Astrocyte (in vitro differentiated cells and primary cell): ENCODE measurements at regions not wholly inside any gene's neighbourhood (a gene's known extent, or its start where the extent isn't known, plus 50 kb on each side); places are given as distances from the start of the nearest gene placed in this dataset.

Experiments used
- DNase-seq: peaks from one replicate; pipeline ENCODE4 v3.0.0-alpha.2; 2010; ENCODE audit warnings: low read depth
- FAIRE-seq: peaks from 2 replicates; lab custom pipeline; 2011; peaks lifted over from hg19 to GRCh38; lab: Jason Lieb, UNC
- H2AFZ ChIP-seq: 2 replicates; pipeline ENCODE4 v1.6.0; 2012; ENCODE audit warnings: low read depth, low read length, inconsistent platforms
- H3K27ac ChIP-seq: 2 replicates; pipeline ENCODE4 v1.5.1; 2011; ENCODE audit warnings: low read depth, low read length, inconsistent platforms
- H3K27me3 ChIP-seq: 2 replicates; pipeline ENCODE4 v1.6.0; 2011; ENCODE audit warnings: low read length, inconsistent platforms; ENCODE audit not compliant: insufficient read depth
- H3K36me3 ChIP-seq: 2 replicates; pipeline ENCODE4 v1.5.1; 2011; ENCODE audit warnings: low read length, inconsistent platforms; ENCODE audit not compliant: insufficient read depth
- H3K4me1 ChIP-seq: 2 replicates; pipeline ENCODE4 v1.5.1; 2011; ENCODE audit warnings: low read length, inconsistent platforms; ENCODE audit not compliant: insufficient read depth
- H3K4me2 ChIP-seq: 2 replicates; pipeline ENCODE4 v1.6.0; 2012; ENCODE audit warnings: low read length, inconsistent platforms
- H3K4me3 ChIP-seq: 2 replicates; pipeline ENCODE4 v1.5.1; 2011; ENCODE audit warnings: low read depth, mild to moderate bottlenecking, low read length, inconsistent platforms; ENCODE audit not compliant: insufficient read depth
- H3K79me2 ChIP-seq: 2 replicates; pipeline ENCODE4 v1.6.0; 2012; ENCODE audit warnings: mild to moderate bottlenecking, low read length, inconsistent platforms; ENCODE audit not compliant: insufficient read depth
- H3K9ac ChIP-seq: 2 replicates; pipeline ENCODE4 v1.6.0; 2012; ENCODE audit warnings: mild to moderate bottlenecking, low read length, inconsistent platforms
- H3K9me3 ChIP-seq: 2 replicates; pipeline ENCODE4 v1.5.1; 2012; ENCODE audit warnings: low read depth, mild to moderate bottlenecking, low read length, inconsistent platforms; ENCODE audit not compliant: insufficient read depth
- H4K20me1 ChIP-seq: 2 replicates; pipeline ENCODE4 v1.6.0; 2012; ENCODE audit warnings: low read length, inconsistent platforms; ENCODE audit not compliant: insufficient read depth
- H3K27ac Mint-ChIP-seq: one replicate; pipeline ENCODE4 v1.8.0; 2021; ENCODE audit warnings: mild to moderate bottlenecking, mixed read lengths; ENCODE audit not compliant: unreplicated experiment
- H3K27me3 Mint-ChIP-seq: one replicate; pipeline ENCODE4 v1.8.0; 2021; ENCODE audit warnings: low read depth, mixed read lengths; ENCODE audit not compliant: unreplicated experiment
- H3K36me3 Mint-ChIP-seq: one replicate; pipeline ENCODE4 v1.8.0; 2021; ENCODE audit warnings: low read depth, mixed read lengths; ENCODE audit not compliant: unreplicated experiment
- H3K4me1 Mint-ChIP-seq: one replicate; pipeline ENCODE4 v1.8.0; 2021; ENCODE audit warnings: low read depth, mixed read lengths; ENCODE audit not compliant: unreplicated experiment
- H3K4me3 Mint-ChIP-seq: one replicate; pipeline ENCODE4 v1.8.0; 2021; ENCODE audit warnings: mild to moderate bottlenecking, moderate library complexity, mixed read lengths; ENCODE audit not compliant: unreplicated experiment
- H3K9me3 Mint-ChIP-seq: one replicate; pipeline ENCODE4 v1.8.0; 2021; ENCODE audit warnings: mild to moderate bottlenecking, mixed read lengths; ENCODE audit not compliant: unreplicated experiment
- EZH2 ChIP-seq: IDR thresholded peaks from 2 replicates; pipeline ENCODE4 v1.6.1; 2012; ENCODE audit warnings: mild to moderate bottlenecking, low read length, inconsistent platforms; ENCODE audit not compliant: insufficient read depth
- TF ChIP-seq, protein P1 (sequence below): IDR thresholded peaks from 2 replicates; pipeline ENCODE4 v1.5.1; 2011; ENCODE audit warnings: low read depth, mild to moderate bottlenecking, inconsistent platforms, low read length, moderate library complexity; ENCODE audit not compliant: insufficient read depth

DNA sequence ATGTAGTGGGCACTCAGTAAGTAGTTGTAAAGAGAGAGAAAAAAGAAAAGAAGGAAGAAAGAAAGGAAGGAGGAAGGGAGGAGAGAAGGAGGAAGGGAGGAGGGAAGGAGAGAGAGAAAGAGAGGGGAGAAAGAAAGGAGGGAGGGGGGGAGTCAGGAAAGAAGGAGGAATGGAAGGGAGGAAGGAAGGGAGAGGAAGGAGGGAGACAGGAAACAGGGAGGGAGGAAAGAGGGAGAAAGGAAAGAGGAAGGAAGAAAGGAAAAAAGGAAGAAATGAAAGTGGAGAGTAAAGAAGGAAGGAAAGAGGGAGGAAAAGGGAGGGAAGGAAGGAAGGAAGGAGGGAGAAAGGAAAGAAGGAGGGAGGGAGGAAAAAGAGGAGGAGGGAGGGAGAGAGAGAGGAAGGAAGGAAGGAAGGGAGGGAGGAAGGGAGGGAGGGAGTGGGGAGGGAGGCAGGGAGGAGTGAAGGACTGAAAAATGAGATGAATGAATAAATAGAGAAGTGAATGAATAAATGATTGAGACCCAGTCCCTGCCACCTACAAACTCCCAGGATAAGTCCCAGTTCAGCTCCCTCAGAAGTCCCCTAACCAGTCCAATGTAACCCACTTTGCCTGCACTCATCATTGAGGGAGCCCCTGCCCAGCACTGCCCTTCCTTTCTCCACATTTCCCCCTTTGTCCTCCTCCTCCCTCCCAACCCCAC lies 739.0 kb upstream of the TBX3 start:
- Histone ChIP-seq H3K4me1 (no peaks in the 10 kb centered on the region), H3K9me3 (no peaks in the 10 kb centered on the region), H2AFZ (no peak overlapping the region), H3K36me3 (no peaks in the 10 kb centered on the region), H3K79me2 (no peaks in the 10 kb centered on the region), H3K27ac (no peak overlapping the region), H3K27me3 (no peaks in the 10 kb centered on the region), H4K20me1 (no peaks in the 10 kb centered on the region), H3K9ac (no peak overlapping the region), H3K4me2 (no peak overlapping the region), H3K4me3 (no peak overlapping the region)
- Mint-ChIP-seq H3K4me3 (no peak overlapping the region), H3K4me1 (no peaks in the 10 kb centered on the region), H3K36me3 (peaks cover 2% of the 10 kb centered on the region), H3K27ac (no peak overlapping the region), H3K9me3 (peaks cover 8% of the 10 kb centered on the region), H3K27me3 (peaks cover 10% of the 10 kb centered on the region)
- no peak for FAIRE-seq
- DNase-seq: no peak
- TF ChIP-seq EZH2: no peak
- TF ChIP-seq, protein P1, sequence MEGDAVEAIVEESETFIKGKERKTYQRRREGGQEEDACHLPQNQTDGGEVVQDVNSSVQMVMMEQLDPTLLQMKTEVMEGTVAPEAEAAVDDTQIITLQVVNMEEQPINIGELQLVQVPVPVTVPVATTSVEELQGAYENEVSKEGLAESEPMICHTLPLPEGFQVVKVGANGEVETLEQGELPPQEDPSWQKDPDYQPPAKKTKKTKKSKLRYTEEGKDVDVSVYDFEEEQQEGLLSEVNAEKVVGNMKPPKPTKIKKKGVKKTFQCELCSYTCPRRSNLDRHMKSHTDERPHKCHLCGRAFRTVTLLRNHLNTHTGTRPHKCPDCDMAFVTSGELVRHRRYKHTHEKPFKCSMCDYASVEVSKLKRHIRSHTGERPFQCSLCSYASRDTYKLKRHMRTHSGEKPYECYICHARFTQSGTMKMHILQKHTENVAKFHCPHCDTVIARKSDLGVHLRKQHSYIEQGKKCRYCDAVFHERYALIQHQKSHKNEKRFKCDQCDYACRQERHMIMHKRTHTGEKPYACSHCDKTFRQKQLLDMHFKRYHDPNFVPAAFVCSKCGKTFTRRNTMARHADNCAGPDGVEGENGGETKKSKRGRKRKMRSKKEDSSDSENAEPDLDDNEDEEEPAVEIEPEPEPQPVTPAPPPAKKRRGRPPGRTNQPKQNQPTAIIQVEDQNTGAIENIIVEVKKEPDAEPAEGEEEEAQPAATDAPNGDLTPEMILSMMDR: no peak

- no peaks in the 10 kb centered on the region for H3K79me2 ChIP-seq
- Mint-ChIP-seq H3K27ac (no peak overlapping the region), H3K4me1 (no peaks in the 10 kb centered on the region), H3K4me3 (no peak overlapping the region), H3K9me3 (peaks cover 4% of the 10 kb centered on the region), H3K27me3 (peaks cover 6% of the 10 kb centered on the region), H3K36me3 (no peaks in the 10 kb centered on the region)
- FAIRE-seq (no peak), DNase-seq (no peak)
- H3K27ac ChIP-seq: no peak overlapping the region
- TF ChIP-seq EZH2: no peak
- TF ChIP-seq, protein P1: no peak
- H2AFZ ChIP-seq: no peak overlapping the region
- no peaks in the 10 kb centered on the region for H3K9me3 ChIP-seq
- H3K36me3 ChIP-seq: no peaks in the 10 kb centered on the region
- H3K4me2 ChIP-seq: no peak overlapping the region
- H3K4me3 ChIP-seq: no peak overlapping the region
- H3K4me1 ChIP-seq: no peaks in the 10 kb centered on the region
- H4K20me1 ChIP-seq: no peaks in the 10 kb centered on the region
- H3K9ac ChIP-seq: no peak overlapping the region
- H3K27me3 ChIP-seq: no peaks in the 10 kb centered on the region
Measured at GRCh38 chr12:115421796-115422709, 738.1 kb upstream of the TBX3 start.
